GM23338 (cell line): ENCODE measurements at regions not wholly inside any gene's neighbourhood (a gene's known extent, or its start where the extent isn't known, plus 50 kb on each side); places are given as distances from the start of the nearest gene placed in this dataset.

Experiments
- ATAC-seq: fragments of 200-7000 bp; cut with Tn5 transposase; 3 replicates; pipeline ENCODE4 v1.9.1; 2020
- DNase-seq: peaks from one replicate; pipeline ENCODE4 v3.0.0-alpha.2; 2015; ENCODE audit warnings: low spot score
- H2AFZ ChIP-seq: fragments of 200-600 bp; sonication (generic); 2 replicates; pipeline ENCODE4 v1.8.0; 2016; ENCODE audit warnings: antibody characterized with exemption, mild to moderate bottlenecking, moderate library complexity
- H3F3A ChIP-seq: fragments of 200-600 bp; sonication (generic); replicated peaks from 2 replicates; pipeline ENCODE4 v1.8.0; 2017; ENCODE audit warnings: antibody characterized with exemption, mixed run types, low read depth
- H3K27ac ChIP-seq: fragments of 200-600 bp; sonication (generic); 2 replicates; pipeline ENCODE4 v1.6.1; 2016; ENCODE audit warnings: low read depth
- H3K27me3 ChIP-seq: fragments of 200-600 bp; sonication (generic); 2 replicates; pipeline ENCODE4 v1.8.0; 2016; ENCODE audit warnings: mild to moderate bottlenecking, mixed run types, moderate library complexity; ENCODE audit not compliant: insufficient read depth
- H3K36me3 ChIP-seq: fragments of 200-600 bp; sonication (generic); 2 replicates; pipeline ENCODE4 v1.8.0; 2016; ENCODE audit warnings: mild to moderate bottlenecking; ENCODE audit not compliant: insufficient read depth
- H3K4me1 ChIP-seq: fragments of 200-600 bp; sonication (generic); 2 replicates; pipeline ENCODE4 v1.8.0; 2016; ENCODE audit warnings: mild to moderate bottlenecking, moderate library complexity; ENCODE audit not compliant: insufficient read depth
- H3K4me2 ChIP-seq: fragments of 200-600 bp; sonication (generic); 2 replicates; pipeline ENCODE4 v1.7.1; 2017; ENCODE audit warnings: mixed run types
- H3K4me3 ChIP-seq: fragments of 200-600 bp; sonication (generic); 2 replicates; pipeline ENCODE4 v1.6.1; 2016; ENCODE audit warnings: mixed run types
- H3K79me2 ChIP-seq: fragments of 200-600 bp; sonication (generic); replicated peaks from 2 replicates; pipeline ENCODE4 v1.8.0; 2017; ENCODE audit warnings: mild to moderate bottlenecking; ENCODE audit not compliant: insufficient read depth
- H3K9me2 ChIP-seq: fragments of 200-600 bp; sonication (generic); 2 replicates; pipeline ENCODE4 v1.8.0; 2017; ENCODE audit not compliant: insufficient read depth
- H4K20me1 ChIP-seq: fragments of 200-600 bp; sonication (generic); replicated peaks from 2 replicates; pipeline ENCODE4 v1.8.0; 2017; ENCODE audit warnings: mild to moderate bottlenecking; ENCODE audit not compliant: insufficient read depth
- H3K27ac Mint-ChIP-seq: 2 replicates; pipeline ENCODE4 v1.8.0; 2020; ENCODE audit warnings: inconsistent platforms, mild to moderate bottlenecking, moderate library complexity, mixed read lengths
- H3K27me3 Mint-ChIP-seq: 3 replicates; pipeline ENCODE4 v1.8.0; 2022; ENCODE audit warnings: low read depth, mild to moderate bottlenecking, moderate library complexity, mixed read lengths, inconsistent platforms; ENCODE audit not compliant: insufficient read depth, poor library complexity
- H3K36me3 Mint-ChIP-seq: 3 replicates; pipeline ENCODE4 v1.8.0; 2021; ENCODE audit warnings: low read depth, mild to moderate bottlenecking, inconsistent platforms, moderate library complexity, mixed read lengths
- H3K4me1 Mint-ChIP-seq: 3 replicates; pipeline ENCODE4 v1.8.0; 2020; ENCODE audit warnings: mild to moderate bottlenecking, inconsistent platforms, mixed read lengths
- H3K4me3 Mint-ChIP-seq: 3 replicates; pipeline ENCODE4 v1.8.0; 2021; ENCODE audit warnings: moderate library complexity, mild to moderate bottlenecking, inconsistent platforms, mixed read lengths
- H3K9me3 Mint-ChIP-seq: 3 replicates; pipeline ENCODE4 v1.8.0; 2020; ENCODE audit warnings: moderate library complexity, mild to moderate bottlenecking, inconsistent platforms, mixed read lengths
- CREB1 ChIP-seq: fragments of 250-450 bp; sonication (Bioruptor Pico); IDR thresholded peaks from 2 replicates; pipeline ENCODE4 v1.5.0; 2020; ENCODE audit warnings: low read depth, mild to moderate bottlenecking, moderate library complexity
- CTCF ChIP-seq, 2 experiments: fragments of 200-600 bp in 1 of 2; sonication (generic) in 1 of 2; conservative IDR thresholded peaks; 2 replicates each; pipeline versions ENCODE4 v1.5.1 to v1.6.1; 2016 to 2017; ENCODE audit warnings: antibody characterized with exemption in 2 of 2, low read depth in 2 of 2, mild to moderate bottlenecking in 2 of 2, moderate library complexity in 1 of 2
- ETS1 ChIP-seq: IDR thresholded peaks from 2 replicates; pipeline ENCODE4 v1.6.1; 2016; ENCODE audit warnings: antibody characterized with exemption
- EZH2 ChIP-seq: fragments of 200-600 bp; sonication (generic); IDR thresholded peaks from one replicate; pipeline ENCODE4 v1.8.0; 2017; ENCODE audit warnings: antibody characterized with exemption, mild to moderate bottlenecking, low read depth; ENCODE audit not compliant: unreplicated experiment
- EZH2phosphoT487 ChIP-seq: fragments of 200-600 bp; sonication (generic); IDR thresholded peaks from one replicate; pipeline ENCODE4 v1.8.1; 2018; ENCODE audit warnings: antibody characterized with exemption; ENCODE audit not compliant: unreplicated experiment
- JUNB ChIP-seq: IDR thresholded peaks from one replicate; pipeline ENCODE4 v1.6.1; 2016; ENCODE audit warnings: antibody characterized with exemption; ENCODE audit not compliant: unreplicated experiment
- NANOG ChIP-seq: IDR thresholded peaks from 2 replicates; pipeline ENCODE4 v1.6.1; 2016; ENCODE audit warnings: antibody characterized with exemption, borderline replicate concordance
- POLR2AphosphoS5 ChIP-seq: IDR thresholded peaks from 2 replicates; pipeline ENCODE4 v1.6.1; 2016; ENCODE audit warnings: antibody characterized with exemption, low read depth
- REST ChIP-seq: IDR thresholded peaks from one replicate; pipeline ENCODE4 v1.6.1; 2018; ENCODE audit warnings: antibody characterized with exemption; ENCODE audit not compliant: unreplicated experiment
- ZNF114 ChIP-seq: fragments of 250-450 bp; sonication (Bioruptor Pico); IDR thresholded peaks from 2 replicates; pipeline ENCODE4 v1.5.0; 2020; ENCODE audit warnings: mild to moderate bottlenecking, moderate library complexity
- ZNF331 ChIP-seq: fragments of 250-450 bp; sonication (Bioruptor Pico); IDR thresholded peaks from 2 replicates; pipeline ENCODE4 v1.5.0; 2020; ENCODE audit warnings: low read depth, mild to moderate bottlenecking, moderate library complexity
- ZNF462 ChIP-seq: fragments of 250-450 bp; sonication (Bioruptor Pico); IDR thresholded peaks from 2 replicates; pipeline ENCODE4 v1.5.0; 2020; ENCODE audit warnings: mild to moderate bottlenecking, moderate library complexity

- Mint-ChIP-seq H3K4me1 (no peaks in the 10 kb centered on the region), H3K27me3 (no peaks in the 10 kb centered on the region), H3K36me3 (no peaks in the 10 kb centered on the region), H3K4me3 (no peak overlapping the region), H3K27ac (no peak overlapping the region), H3K9me3 (peaks cover 2% of the 10 kb centered on the region; the same call in 2 of the 3 replicates)
- Histone ChIP-seq H4K20me1 (no peaks in the 10 kb centered on the region), H3K4me1 (no peaks in the 10 kb centered on the region), H3K4me3 (no peak overlapping the region), H3K27me3 (no peaks in the 10 kb centered on the region), H3F3A (no peaks in the 10 kb centered on the region), H3K27ac (no peak overlapping the region), H2AFZ (no peak overlapping the region), H3K79me2 (no peaks in the 10 kb centered on the region), H3K4me2 (no peak overlapping the region), H3K9me2 (no peaks in the 10 kb centered on the region), H3K36me3 (no peaks in the 10 kb centered on the region)
- ATAC-seq (no peak), DNase-seq (no peak)
- TF ChIP-seq ZNF331 (CRISPR knock-in tag) (no peak), ZNF462 (CRISPR knock-in tag) (no peak), EZH2 (no peak), CREB1 (CRISPR knock-in tag) (no peak), ZNF114 (CRISPR knock-in tag) (no peak), CTCF (conservative IDR thresholded peaks at IDR 0.05; ENCODE audit: low read depth in 2 of 2) (no peak), POLR2AphosphoS5 (no peak), JUNB (no peak), REST (no peak), NANOG (no peak), EZH2phosphoT487 (no peak), ETS1 (no peak)
Observed at GRCh38 chr4:82181789-82182188, 192.0 kb downstream of the HNRNPD start.
